ENCODE measurements at regions not wholly inside any gene's neighbourhood (a gene's known extent, or its start where the extent isn't known, plus 50 kb on each side); places are given as distances from the start of the nearest gene placed in this dataset.

- TF ChIP-seq POLR2A (IDR thresholded peaks at IDR 0.05): no peak
- no peak for TF ChIP-seq CTCF (IDR thresholded peaks at IDR 0.05)
These were observed 907.3 kb upstream of the MANEA start for GRCh38 chr6:94670017-94670416.

All from adrenal gland (tissue), 5 donors.